Esophagus muscularis mucosa (tissue), 4 donors: ENCODE measurements at regions not wholly inside any gene's neighbourhood (a gene's known extent, or its start where the extent isn't known, plus 50 kb on each side); places are given as distances from the start of the nearest gene placed in this dataset.
A peak's percentile ranks its signal among the peaks of the same experiment; 100 is the strongest.

Experiments used
- EP300 ChIP-seq: sonication (generic); formaldehyde crosslinking; IDR thresholded peaks from one replicate; pipeline ENCODE4 v1.6.1; 2017; ENCODE audit warnings: antibody characterized with exemption
- POLR2A ChIP-seq: fragments of 450-650 bp; IDR thresholded peaks from one replicate; pipeline ENCODE4 v1.6.1; 2017; ENCODE audit warnings: antibody characterized with exemption, moderate library complexity, mild to moderate bottlenecking, low read depth
- POLR2AphosphoS5 ChIP-seq, 2 donors: sonication (generic); formaldehyde crosslinking; IDR thresholded peaks; one replicate each; pipeline ENCODE4 v1.6.1; 2017; ENCODE audit warnings: antibody characterized with exemption in 2 of 2
- TF ChIP-seq, protein P1 (sequence below), 3 experiments: fragments of 200-600 bp in 2 of 3; fragments of 450-650 bp in 1 of 3; sonication (generic) in 2 of 3; IDR thresholded peaks; one replicate each; pipeline ENCODE4 v1.5.1; 2017 to 2019; ENCODE audit warnings: antibody characterized with exemption in 3 of 3, mild to moderate bottlenecking in 2 of 3, moderate library complexity in 1 of 3

DNA sequence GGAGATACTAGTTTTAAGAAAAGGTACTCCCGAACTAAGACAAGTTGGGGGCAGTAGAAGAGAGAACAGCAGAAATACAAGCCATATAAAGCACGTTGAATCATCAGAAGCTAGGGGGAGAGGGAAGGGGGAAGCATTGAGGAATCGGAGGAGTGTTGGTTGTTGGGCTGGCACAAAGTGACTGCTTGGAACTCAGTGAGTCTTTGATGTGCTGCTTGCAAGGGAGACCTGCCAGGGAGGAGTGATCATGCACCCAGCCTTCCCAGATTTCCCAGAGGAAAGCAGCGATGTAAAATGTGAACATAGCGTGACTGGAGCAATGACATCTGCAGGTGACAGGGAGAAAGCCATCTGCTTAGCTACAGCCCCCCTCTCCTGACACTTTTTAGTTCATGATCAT, 192.4 kb upstream of the IL12A start:
- TF ChIP-seq, protein P1, sequence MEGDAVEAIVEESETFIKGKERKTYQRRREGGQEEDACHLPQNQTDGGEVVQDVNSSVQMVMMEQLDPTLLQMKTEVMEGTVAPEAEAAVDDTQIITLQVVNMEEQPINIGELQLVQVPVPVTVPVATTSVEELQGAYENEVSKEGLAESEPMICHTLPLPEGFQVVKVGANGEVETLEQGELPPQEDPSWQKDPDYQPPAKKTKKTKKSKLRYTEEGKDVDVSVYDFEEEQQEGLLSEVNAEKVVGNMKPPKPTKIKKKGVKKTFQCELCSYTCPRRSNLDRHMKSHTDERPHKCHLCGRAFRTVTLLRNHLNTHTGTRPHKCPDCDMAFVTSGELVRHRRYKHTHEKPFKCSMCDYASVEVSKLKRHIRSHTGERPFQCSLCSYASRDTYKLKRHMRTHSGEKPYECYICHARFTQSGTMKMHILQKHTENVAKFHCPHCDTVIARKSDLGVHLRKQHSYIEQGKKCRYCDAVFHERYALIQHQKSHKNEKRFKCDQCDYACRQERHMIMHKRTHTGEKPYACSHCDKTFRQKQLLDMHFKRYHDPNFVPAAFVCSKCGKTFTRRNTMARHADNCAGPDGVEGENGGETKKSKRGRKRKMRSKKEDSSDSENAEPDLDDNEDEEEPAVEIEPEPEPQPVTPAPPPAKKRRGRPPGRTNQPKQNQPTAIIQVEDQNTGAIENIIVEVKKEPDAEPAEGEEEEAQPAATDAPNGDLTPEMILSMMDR (IDR thresholded peaks at IDR 0.05) = no peak
- peak; percentile 22 to 64 for TF ChIP-seq POLR2AphosphoS5 (IDR thresholded peaks at IDR 0.05)
- TF ChIP-seq POLR2A = no peak
- no peak for TF ChIP-seq EP300
